ENCODE measurements at regions not wholly inside any gene's neighbourhood (a gene's known extent, or its start where the extent isn't known, plus 50 kb on each side); places are given as distances from the start of the nearest gene placed in this dataset.

GRCh38 chr9:99681113-99681512, 140.6 kb upstream of the NR4A3 start:
- TF ChIP-seq RBM22 (IDR thresholded peaks at IDR 0.05; ENCODE audit: low read depth, low read length, poor library complexity, severe bottlenecking), result no peak
- TF ChIP-seq POLR2H (tag; IDR thresholded peaks at IDR 0.05; ENCODE audit: low read depth), result no peak
- TF ChIP-seq ZNF3 (CRISPR knock-in tag; IDR thresholded peaks at IDR 0.05), result no peak
- TF ChIP-seq VEZF1 (CRISPR knock-in tag; IDR thresholded peaks at IDR 0.05), result no peak
- TF ChIP-seq ZBED1 (IDR thresholded peaks at IDR 0.05), result no peak
